GM23338 (cell line): ENCODE measurements at regions not wholly inside any gene's neighbourhood (a gene's known extent, or its start where the extent isn't known, plus 50 kb on each side); places are given as distances from the start of the nearest gene placed in this dataset.

Experiments
- ATAC-seq: fragments of 200-7000 bp; cut with Tn5 transposase; 3 replicates; pipeline ENCODE4 v1.9.1; 2020
- DNase-seq: peaks from one replicate; pipeline ENCODE4 v3.0.0-alpha.2; 2015; ENCODE audit warnings: low spot score
- H2AFZ ChIP-seq: fragments of 200-600 bp; sonication (generic); 2 replicates; pipeline ENCODE4 v1.8.0; 2016; ENCODE audit warnings: antibody characterized with exemption, mild to moderate bottlenecking, moderate library complexity
- H3F3A ChIP-seq: fragments of 200-600 bp; sonication (generic); replicated peaks from 2 replicates; pipeline ENCODE4 v1.8.0; 2017; ENCODE audit warnings: antibody characterized with exemption, mixed run types, low read depth
- H3K27ac ChIP-seq: fragments of 200-600 bp; sonication (generic); 2 replicates; pipeline ENCODE4 v1.6.1; 2016; ENCODE audit warnings: low read depth
- H3K27me3 ChIP-seq: fragments of 200-600 bp; sonication (generic); 2 replicates; pipeline ENCODE4 v1.8.0; 2016; ENCODE audit warnings: mild to moderate bottlenecking, mixed run types, moderate library complexity; ENCODE audit not compliant: insufficient read depth
- H3K36me3 ChIP-seq: fragments of 200-600 bp; sonication (generic); 2 replicates; pipeline ENCODE4 v1.8.0; 2016; ENCODE audit warnings: mild to moderate bottlenecking; ENCODE audit not compliant: insufficient read depth
- H3K4me1 ChIP-seq: fragments of 200-600 bp; sonication (generic); 2 replicates; pipeline ENCODE4 v1.8.0; 2016; ENCODE audit warnings: mild to moderate bottlenecking, moderate library complexity; ENCODE audit not compliant: insufficient read depth
- H3K4me2 ChIP-seq: fragments of 200-600 bp; sonication (generic); 2 replicates; pipeline ENCODE4 v1.7.1; 2017; ENCODE audit warnings: mixed run types
- H3K4me3 ChIP-seq: fragments of 200-600 bp; sonication (generic); 2 replicates; pipeline ENCODE4 v1.6.1; 2016; ENCODE audit warnings: mixed run types
- H3K79me2 ChIP-seq: fragments of 200-600 bp; sonication (generic); replicated peaks from 2 replicates; pipeline ENCODE4 v1.8.0; 2017; ENCODE audit warnings: mild to moderate bottlenecking; ENCODE audit not compliant: insufficient read depth
- H3K9me2 ChIP-seq: fragments of 200-600 bp; sonication (generic); 2 replicates; pipeline ENCODE4 v1.8.0; 2017; ENCODE audit not compliant: insufficient read depth
- H4K20me1 ChIP-seq: fragments of 200-600 bp; sonication (generic); replicated peaks from 2 replicates; pipeline ENCODE4 v1.8.0; 2017; ENCODE audit warnings: mild to moderate bottlenecking; ENCODE audit not compliant: insufficient read depth
- H3K27ac Mint-ChIP-seq: 2 replicates; pipeline ENCODE4 v1.8.0; 2020; ENCODE audit warnings: inconsistent platforms, mild to moderate bottlenecking, moderate library complexity, mixed read lengths
- H3K27me3 Mint-ChIP-seq: 3 replicates; pipeline ENCODE4 v1.8.0; 2022; ENCODE audit warnings: low read depth, mild to moderate bottlenecking, moderate library complexity, mixed read lengths, inconsistent platforms; ENCODE audit not compliant: insufficient read depth, poor library complexity
- H3K36me3 Mint-ChIP-seq: 3 replicates; pipeline ENCODE4 v1.8.0; 2021; ENCODE audit warnings: low read depth, mild to moderate bottlenecking, inconsistent platforms, moderate library complexity, mixed read lengths
- H3K4me1 Mint-ChIP-seq: 3 replicates; pipeline ENCODE4 v1.8.0; 2020; ENCODE audit warnings: mild to moderate bottlenecking, inconsistent platforms, mixed read lengths
- H3K4me3 Mint-ChIP-seq: 3 replicates; pipeline ENCODE4 v1.8.0; 2021; ENCODE audit warnings: moderate library complexity, mild to moderate bottlenecking, inconsistent platforms, mixed read lengths
- H3K9me3 Mint-ChIP-seq: 3 replicates; pipeline ENCODE4 v1.8.0; 2020; ENCODE audit warnings: moderate library complexity, mild to moderate bottlenecking, inconsistent platforms, mixed read lengths
- CREB1 ChIP-seq: fragments of 250-450 bp; sonication (Bioruptor Pico); IDR thresholded peaks from 2 replicates; pipeline ENCODE4 v1.5.0; 2020; ENCODE audit warnings: low read depth, mild to moderate bottlenecking, moderate library complexity
- ETS1 ChIP-seq: IDR thresholded peaks from 2 replicates; pipeline ENCODE4 v1.6.1; 2016; ENCODE audit warnings: antibody characterized with exemption
- EZH2 ChIP-seq: fragments of 200-600 bp; sonication (generic); IDR thresholded peaks from one replicate; pipeline ENCODE4 v1.8.0; 2017; ENCODE audit warnings: antibody characterized with exemption, mild to moderate bottlenecking, low read depth; ENCODE audit not compliant: unreplicated experiment
- EZH2phosphoT487 ChIP-seq: fragments of 200-600 bp; sonication (generic); IDR thresholded peaks from one replicate; pipeline ENCODE4 v1.8.1; 2018; ENCODE audit warnings: antibody characterized with exemption; ENCODE audit not compliant: unreplicated experiment
- JUNB ChIP-seq: IDR thresholded peaks from one replicate; pipeline ENCODE4 v1.6.1; 2016; ENCODE audit warnings: antibody characterized with exemption; ENCODE audit not compliant: unreplicated experiment
- NANOG ChIP-seq: IDR thresholded peaks from 2 replicates; pipeline ENCODE4 v1.6.1; 2016; ENCODE audit warnings: antibody characterized with exemption, borderline replicate concordance
- POLR2AphosphoS5 ChIP-seq: IDR thresholded peaks from 2 replicates; pipeline ENCODE4 v1.6.1; 2016; ENCODE audit warnings: antibody characterized with exemption, low read depth
- STAT1 ChIP-seq: IDR thresholded peaks from one replicate; pipeline ENCODE4 v1.6.1; 2016; ENCODE audit warnings: antibody characterized with exemption; ENCODE audit not compliant: unreplicated experiment
- ZNF114 ChIP-seq: fragments of 250-450 bp; sonication (Bioruptor Pico); IDR thresholded peaks from 2 replicates; pipeline ENCODE4 v1.5.0; 2020; ENCODE audit warnings: mild to moderate bottlenecking, moderate library complexity
- ZNF331 ChIP-seq: fragments of 250-450 bp; sonication (Bioruptor Pico); IDR thresholded peaks from 2 replicates; pipeline ENCODE4 v1.5.0; 2020; ENCODE audit warnings: low read depth, mild to moderate bottlenecking, moderate library complexity
- TF ChIP-seq, protein P1 (sequence below): IDR thresholded peaks from one replicate; pipeline ENCODE4 v1.6.1; 2018; ENCODE audit warnings: antibody characterized with exemption; ENCODE audit not compliant: unreplicated experiment
- TF ChIP-seq, protein P2 (sequence below), 2 experiments: fragments of 200-600 bp in 1 of 2; sonication (generic) in 1 of 2; conservative IDR thresholded peaks; 2 replicates each; pipeline versions ENCODE4 v1.5.1 to v1.6.1; 2016 to 2017; ENCODE audit warnings: antibody characterized with exemption in 2 of 2, low read depth in 2 of 2, mild to moderate bottlenecking in 2 of 2, moderate library complexity in 1 of 2
- TF ChIP-seq, protein P3 (sequence below): fragments of 250-450 bp; sonication (Bioruptor Pico); IDR thresholded peaks from 2 replicates; pipeline ENCODE4 v1.5.0; 2020; ENCODE audit warnings: mild to moderate bottlenecking, moderate library complexity

GRCh38 chr6:139871803-139872510 lies 497.5 kb upstream of the CITED2 start:
- Histone ChIP-seq H3K27ac (no peak overlapping the region), H3K36me3 (no peaks in the 10 kb centered on the region), H2AFZ (no peak overlapping the region; the same call in 1 of the 2 replicates), H3K4me1 (no peaks in the 10 kb centered on the region), H3K79me2 (no peaks in the 10 kb centered on the region), H3K9me2 (no peaks in the 10 kb centered on the region), H3K4me3 (no peak overlapping the region), H3F3A (no peaks in the 10 kb centered on the region), H3K27me3 (no peaks in the 10 kb centered on the region), H4K20me1 (no peaks in the 10 kb centered on the region), H3K4me2 (no peak overlapping the region)
- DNase-seq, result no peak
- Mint-ChIP-seq H3K9me3 (no peaks in the 10 kb centered on the region), H3K27me3 (no peaks in the 10 kb centered on the region), H3K4me3 (no peak overlapping the region), H3K36me3 (no peaks in the 10 kb centered on the region), H3K4me1 (peaks cover 13% of the 10 kb centered on the region; the same call in 2 of the 3 replicates), H3K27ac (no peak overlapping the region)
- ATAC-seq, result no peak
- no peak for TF ChIP-seq ZNF114 (CRISPR knock-in tag)
- TF ChIP-seq ETS1, result no peak
- TF ChIP-seq, protein P1, sequence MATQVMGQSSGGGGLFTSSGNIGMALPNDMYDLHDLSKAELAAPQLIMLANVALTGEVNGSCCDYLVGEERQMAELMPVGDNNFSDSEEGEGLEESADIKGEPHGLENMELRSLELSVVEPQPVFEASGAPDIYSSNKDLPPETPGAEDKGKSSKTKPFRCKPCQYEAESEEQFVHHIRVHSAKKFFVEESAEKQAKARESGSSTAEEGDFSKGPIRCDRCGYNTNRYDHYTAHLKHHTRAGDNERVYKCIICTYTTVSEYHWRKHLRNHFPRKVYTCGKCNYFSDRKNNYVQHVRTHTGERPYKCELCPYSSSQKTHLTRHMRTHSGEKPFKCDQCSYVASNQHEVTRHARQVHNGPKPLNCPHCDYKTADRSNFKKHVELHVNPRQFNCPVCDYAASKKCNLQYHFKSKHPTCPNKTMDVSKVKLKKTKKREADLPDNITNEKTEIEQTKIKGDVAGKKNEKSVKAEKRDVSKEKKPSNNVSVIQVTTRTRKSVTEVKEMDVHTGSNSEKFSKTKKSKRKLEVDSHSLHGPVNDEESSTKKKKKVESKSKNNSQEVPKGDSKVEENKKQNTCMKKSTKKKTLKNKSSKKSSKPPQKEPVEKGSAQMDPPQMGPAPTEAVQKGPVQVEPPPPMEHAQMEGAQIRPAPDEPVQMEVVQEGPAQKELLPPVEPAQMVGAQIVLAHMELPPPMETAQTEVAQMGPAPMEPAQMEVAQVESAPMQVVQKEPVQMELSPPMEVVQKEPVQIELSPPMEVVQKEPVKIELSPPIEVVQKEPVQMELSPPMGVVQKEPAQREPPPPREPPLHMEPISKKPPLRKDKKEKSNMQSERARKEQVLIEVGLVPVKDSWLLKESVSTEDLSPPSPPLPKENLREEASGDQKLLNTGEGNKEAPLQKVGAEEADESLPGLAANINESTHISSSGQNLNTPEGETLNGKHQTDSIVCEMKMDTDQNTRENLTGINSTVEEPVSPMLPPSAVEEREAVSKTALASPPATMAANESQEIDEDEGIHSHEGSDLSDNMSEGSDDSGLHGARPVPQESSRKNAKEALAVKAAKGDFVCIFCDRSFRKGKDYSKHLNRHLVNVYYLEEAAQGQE, result no peak
- TF ChIP-seq, protein P2, sequence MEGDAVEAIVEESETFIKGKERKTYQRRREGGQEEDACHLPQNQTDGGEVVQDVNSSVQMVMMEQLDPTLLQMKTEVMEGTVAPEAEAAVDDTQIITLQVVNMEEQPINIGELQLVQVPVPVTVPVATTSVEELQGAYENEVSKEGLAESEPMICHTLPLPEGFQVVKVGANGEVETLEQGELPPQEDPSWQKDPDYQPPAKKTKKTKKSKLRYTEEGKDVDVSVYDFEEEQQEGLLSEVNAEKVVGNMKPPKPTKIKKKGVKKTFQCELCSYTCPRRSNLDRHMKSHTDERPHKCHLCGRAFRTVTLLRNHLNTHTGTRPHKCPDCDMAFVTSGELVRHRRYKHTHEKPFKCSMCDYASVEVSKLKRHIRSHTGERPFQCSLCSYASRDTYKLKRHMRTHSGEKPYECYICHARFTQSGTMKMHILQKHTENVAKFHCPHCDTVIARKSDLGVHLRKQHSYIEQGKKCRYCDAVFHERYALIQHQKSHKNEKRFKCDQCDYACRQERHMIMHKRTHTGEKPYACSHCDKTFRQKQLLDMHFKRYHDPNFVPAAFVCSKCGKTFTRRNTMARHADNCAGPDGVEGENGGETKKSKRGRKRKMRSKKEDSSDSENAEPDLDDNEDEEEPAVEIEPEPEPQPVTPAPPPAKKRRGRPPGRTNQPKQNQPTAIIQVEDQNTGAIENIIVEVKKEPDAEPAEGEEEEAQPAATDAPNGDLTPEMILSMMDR (conservative IDR thresholded peaks at IDR 0.05; ENCODE audit: low read depth in 2 of 2), result no peak
- no peak for TF ChIP-seq POLR2AphosphoS5
- TF ChIP-seq ZNF331 (CRISPR knock-in tag), result no peak
- no peak for TF ChIP-seq CREB1 (CRISPR knock-in tag)
- TF ChIP-seq EZH2, result no peak
- no peak for TF ChIP-seq EZH2phosphoT487
- no peak for TF ChIP-seq NANOG
- TF ChIP-seq STAT1, result no peak
- TF ChIP-seq JUNB, result no peak
- TF ChIP-seq, protein P3, sequence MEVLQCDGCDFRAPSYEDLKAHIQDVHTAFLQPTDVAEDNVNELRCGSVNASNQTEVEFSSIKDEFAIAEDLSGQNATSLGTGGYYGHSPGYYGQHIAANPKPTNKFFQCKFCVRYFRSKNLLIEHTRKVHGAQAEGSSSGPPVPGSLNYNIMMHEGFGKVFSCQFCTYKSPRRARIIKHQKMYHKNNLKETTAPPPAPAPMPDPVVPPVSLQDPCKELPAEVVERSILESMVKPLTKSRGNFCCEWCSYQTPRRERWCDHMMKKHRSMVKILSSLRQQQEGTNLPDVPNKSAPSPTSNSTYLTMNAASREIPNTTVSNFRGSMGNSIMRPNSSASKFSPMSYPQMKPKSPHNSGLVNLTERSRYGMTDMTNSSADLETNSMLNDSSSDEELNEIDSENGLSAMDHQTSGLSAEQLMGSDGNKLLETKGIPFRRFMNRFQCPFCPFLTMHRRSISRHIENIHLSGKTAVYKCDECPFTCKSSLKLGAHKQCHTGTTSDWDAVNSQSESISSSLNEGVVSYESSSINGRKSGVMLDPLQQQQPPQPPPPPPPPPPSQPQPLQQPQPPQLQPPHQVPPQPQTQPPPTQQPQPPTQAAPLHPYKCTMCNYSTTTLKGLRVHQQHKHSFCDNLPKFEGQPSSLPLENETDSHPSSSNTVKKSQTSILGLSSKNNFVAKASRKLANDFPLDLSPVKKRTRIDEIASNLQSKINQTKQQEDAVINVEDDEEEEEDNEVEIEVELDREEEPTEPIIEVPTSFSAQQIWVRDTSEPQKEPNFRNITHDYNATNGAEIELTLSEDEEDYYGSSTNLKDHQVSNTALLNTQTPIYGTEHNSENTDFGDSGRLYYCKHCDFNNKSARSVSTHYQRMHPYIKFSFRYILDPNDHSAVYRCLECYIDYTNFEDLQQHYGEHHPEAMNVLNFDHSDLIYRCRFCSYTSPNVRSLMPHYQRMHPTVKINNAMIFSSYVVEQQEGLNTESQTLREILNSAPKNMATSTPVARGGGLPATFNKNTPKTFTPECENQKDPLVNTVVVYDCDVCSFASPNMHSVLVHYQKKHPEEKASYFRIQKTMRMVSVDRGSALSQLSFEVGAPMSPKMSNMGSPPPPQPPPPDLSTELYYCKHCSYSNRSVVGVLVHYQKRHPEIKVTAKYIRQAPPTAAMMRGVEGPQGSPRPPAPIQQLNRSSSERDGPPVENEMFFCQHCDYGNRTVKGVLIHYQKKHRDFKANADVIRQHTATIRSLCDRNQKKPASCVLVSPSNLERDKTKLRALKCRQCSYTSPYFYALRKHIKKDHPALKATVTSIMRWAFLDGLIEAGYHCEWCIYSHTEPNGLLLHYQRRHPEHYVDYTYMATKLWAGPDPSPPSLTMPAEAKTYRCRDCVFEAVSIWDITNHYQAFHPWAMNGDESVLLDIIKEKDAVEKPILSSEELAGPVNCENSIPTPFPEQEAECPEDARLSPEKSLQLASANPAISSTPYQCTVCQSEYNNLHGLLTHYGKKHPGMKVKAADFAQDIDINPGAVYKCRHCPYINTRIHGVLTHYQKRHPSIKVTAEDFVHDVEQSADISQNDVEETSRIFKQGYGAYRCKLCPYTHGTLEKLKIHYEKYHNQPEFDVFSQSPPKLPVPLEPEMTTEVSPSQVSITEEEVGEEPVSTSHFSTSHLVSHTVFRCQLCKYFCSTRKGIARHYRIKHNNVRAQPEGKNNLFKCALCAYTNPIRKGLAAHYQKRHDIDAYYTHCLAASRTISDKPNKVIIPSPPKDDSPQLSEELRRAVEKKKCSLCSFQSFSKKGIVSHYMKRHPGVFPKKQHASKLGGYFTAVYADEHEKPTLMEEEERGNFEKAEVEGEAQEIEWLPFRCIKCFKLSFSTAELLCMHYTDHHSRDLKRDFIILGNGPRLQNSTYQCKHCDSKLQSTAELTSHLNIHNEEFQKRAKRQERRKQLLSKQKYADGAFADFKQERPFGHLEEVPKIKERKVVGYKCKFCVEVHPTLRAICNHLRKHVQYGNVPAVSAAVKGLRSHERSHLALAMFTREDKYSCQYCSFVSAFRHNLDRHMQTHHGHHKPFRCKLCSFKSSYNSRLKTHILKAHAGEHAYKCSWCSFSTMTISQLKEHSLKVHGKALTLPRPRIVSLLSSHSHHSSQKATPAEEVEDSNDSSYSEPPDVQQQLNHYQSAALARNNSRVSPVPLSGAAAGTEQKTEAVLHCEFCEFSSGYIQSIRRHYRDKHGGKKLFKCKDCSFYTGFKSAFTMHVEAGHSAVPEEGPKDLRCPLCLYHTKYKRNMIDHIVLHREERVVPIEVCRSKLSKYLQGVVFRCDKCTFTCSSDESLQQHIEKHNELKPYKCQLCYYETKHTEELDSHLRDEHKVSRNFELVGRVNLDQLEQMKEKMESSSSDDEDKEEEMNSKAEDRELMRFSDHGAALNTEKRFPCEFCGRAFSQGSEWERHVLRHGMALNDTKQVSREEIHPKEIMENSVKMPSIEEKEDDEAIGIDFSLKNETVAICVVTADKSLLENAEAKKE (CRISPR knock-in tag), result no peak
